BJ (cell line): ENCODE measurements at regions not wholly inside any gene's neighbourhood (a gene's known extent, or its start where the extent isn't known, plus 50 kb on each side); places are given as distances from the start of the nearest gene placed in this dataset.

ENCODE experiments used
- CTCF ChIA-PET: fragments of 350-600 bp; formaldehyde crosslinking; extraction: SDS; loops from one replicate; lab custom pipeline; 2021; ENCODE audit warnings: antibody characterized with exemption, inconsistent platforms; lab: Yijun Ruan, JAX
- POLR2A ChIA-PET: fragments of 300-600 bp; sonication (Branson Sonifier 250); formaldehyde crosslinking; extraction: SDS; loops from one replicate; lab custom pipeline; 2021; ENCODE audit warnings: antibody characterized with exemption; lab: Charles Lee
- DNase-seq: peaks from one replicate; pipeline ENCODE4 v3.0.0-alpha.2; 2011; ENCODE audit warnings: low read depth
- H3K27me3 ChIP-seq: 2 replicates; pipeline ENCODE4 v1.6.0; 2011; ENCODE audit warnings: low read length; ENCODE audit not compliant: control insufficient read depth, insufficient read depth
- H3K36me3 ChIP-seq: 2 replicates; pipeline ENCODE4 v1.5.1; 2011; ENCODE audit warnings: low read length; ENCODE audit not compliant: control insufficient read depth, insufficient read depth
- H3K4me3 ChIP-seq: 2 replicates; pipeline ENCODE4 v1.5.1; 2011; ENCODE audit warnings: low read depth, mild to moderate bottlenecking, control low read depth, low read length
- TF ChIP-seq, protein P1 (sequence below): IDR thresholded peaks from 2 replicates; pipeline ENCODE4 v1.5.1; 2011; ENCODE audit warnings: low read depth, mild to moderate bottlenecking, control low read depth, inconsistent platforms, low read length, moderate library complexity; ENCODE audit not compliant: insufficient read depth

DNA sequence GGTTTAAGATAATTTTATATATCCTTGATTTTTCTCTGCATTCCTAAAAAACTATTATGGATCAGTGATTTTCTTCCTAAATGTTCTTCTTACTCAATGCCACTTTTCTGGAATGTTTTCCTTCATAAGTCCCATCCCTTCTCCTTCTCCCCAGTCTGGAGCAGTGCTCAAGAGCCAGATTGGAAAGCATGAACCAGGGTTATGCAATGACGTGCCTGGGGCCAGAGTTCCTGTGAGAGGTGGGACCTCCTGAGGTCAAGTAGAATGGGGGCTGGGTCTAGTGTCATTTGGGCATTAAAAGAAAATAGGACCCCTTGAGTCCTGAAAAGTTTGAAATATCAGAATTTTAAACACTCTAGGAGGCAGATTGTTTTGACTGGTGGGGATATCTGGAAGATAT, 132.0 kb upstream of the NPY start:
- H3K4me3 ChIP-seq = no peak overlapping the region
- TF ChIP-seq, protein P1, sequence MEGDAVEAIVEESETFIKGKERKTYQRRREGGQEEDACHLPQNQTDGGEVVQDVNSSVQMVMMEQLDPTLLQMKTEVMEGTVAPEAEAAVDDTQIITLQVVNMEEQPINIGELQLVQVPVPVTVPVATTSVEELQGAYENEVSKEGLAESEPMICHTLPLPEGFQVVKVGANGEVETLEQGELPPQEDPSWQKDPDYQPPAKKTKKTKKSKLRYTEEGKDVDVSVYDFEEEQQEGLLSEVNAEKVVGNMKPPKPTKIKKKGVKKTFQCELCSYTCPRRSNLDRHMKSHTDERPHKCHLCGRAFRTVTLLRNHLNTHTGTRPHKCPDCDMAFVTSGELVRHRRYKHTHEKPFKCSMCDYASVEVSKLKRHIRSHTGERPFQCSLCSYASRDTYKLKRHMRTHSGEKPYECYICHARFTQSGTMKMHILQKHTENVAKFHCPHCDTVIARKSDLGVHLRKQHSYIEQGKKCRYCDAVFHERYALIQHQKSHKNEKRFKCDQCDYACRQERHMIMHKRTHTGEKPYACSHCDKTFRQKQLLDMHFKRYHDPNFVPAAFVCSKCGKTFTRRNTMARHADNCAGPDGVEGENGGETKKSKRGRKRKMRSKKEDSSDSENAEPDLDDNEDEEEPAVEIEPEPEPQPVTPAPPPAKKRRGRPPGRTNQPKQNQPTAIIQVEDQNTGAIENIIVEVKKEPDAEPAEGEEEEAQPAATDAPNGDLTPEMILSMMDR = no peak
- POLR2A ChIA-PET = no interaction called here
- CTCF ChIA-PET = no interaction called here
- H3K27me3 ChIP-seq = no peaks in the 10 kb centered on the region
- no peak for DNase-seq
- no peaks in the 10 kb centered on the region for H3K36me3 ChIP-seq

DNA sequence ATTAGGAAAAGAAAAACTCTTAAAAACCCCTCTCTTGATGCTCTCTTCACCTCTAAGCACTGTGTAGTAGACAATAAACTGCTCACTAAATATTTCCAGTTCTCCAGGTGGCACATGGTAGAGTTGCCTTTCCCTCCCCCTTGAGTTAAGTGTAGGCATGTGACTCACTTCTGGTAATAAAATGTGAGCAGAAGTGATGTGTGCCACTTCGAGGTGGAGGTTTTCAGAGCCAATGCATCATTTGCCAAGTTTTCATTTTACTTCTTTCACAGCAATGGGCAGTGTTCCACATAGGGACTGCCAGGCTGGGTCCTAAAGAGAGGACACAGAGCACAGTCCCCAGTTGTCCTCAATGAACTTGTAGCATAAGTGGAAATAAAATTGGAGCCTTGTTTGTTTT, 131.6 kb upstream of the NPY start:
- Histone ChIP-seq H3K27me3 (no peaks in the 10 kb centered on the region), H3K4me3 (no peak overlapping the region), H3K36me3 (no peaks in the 10 kb centered on the region)
- TF ChIP-seq, protein P1 = no peak
- ChIA-PET CTCF (no interaction called here), POLR2A (no interaction called here)
- no peak for DNase-seq

DNA sequence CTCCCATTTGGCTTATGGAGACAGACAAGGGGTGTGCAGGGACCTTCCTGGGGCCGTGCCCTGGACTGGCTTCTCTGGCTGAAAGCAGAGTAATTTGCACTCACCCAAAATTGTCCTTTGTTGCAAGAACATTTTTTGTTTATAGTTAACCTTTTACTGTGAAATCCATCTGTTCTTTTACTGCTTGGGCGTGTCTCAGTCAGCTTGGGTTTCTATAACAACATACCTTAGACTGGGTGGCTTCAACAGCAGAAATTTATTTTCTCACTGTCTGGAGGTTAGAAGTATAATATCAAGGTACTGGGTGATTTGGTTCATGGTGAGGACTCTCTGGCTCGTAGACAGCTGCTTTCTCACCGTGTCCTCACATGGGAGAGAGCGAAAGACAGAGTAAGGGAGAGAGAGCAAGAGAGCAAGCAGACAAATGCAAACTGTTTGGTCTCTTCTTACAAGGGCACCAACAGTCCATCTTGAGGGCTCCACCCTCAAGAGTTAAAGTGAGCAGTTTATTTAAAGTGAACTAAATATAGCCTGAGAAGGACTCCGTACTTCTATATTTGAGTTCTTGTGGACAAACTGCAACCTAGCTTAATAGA, 131.0 kb upstream of the NPY start:
- TF ChIP-seq, protein P1 = no peak
- Histone ChIP-seq H3K4me3 (no peak overlapping the region), H3K27me3 (no peaks in the 10 kb centered on the region), H3K36me3 (no peaks in the 10 kb centered on the region)
- no peak for DNase-seq
- POLR2A ChIA-PET = no interaction called here
- CTCF ChIA-PET = no interaction called here

DNA sequence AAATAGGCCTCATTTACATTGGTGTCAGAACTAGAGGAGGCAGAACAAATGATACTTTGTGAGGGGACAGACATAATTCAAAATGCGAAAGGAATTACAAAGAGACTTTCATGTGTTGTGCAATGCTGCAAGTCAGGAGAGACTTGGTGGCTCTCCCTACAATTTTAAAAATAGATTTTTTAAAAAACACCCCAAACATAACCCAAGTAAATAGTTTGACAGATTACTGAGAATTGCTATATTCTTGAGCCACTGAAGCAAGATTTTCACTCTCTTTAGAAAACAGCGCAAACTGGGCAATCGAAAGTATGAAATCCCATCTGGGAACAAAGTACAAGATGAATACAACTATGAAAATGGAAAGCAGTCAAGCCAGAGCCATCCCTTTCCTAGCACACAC, 126.3 kb upstream of the NPY start:
- POLR2A ChIA-PET = no interaction called here
- CTCF ChIA-PET = no interaction called here
- TF ChIP-seq, protein P1 = no peak

DNA sequence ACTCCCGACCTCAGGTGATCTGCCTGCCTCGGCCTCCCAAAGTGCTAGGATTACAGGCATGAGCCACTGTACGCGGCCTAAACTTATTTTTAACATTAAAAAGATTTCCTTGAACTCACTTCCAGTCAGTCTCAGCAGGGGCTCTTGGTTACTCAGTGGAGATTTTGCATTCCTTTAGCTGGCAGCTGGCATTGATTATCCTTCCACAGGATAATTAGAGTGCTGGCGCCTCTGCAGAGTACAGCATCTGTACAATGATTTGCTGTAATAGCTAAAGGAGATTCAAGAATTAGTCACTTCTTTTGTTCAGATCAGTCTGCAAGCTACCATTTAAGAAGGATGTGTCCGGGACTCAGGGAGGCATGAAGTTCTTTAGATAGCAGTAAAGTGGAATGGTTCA, 125.0 kb upstream of the NPY start:
- Histone ChIP-seq H3K36me3 (no peaks in the 10 kb centered on the region), H3K4me3 (no peak overlapping the region), H3K27me3 (no peaks in the 10 kb centered on the region)
- CTCF ChIA-PET = interaction anchor here (0.9 kb wide), 1 partner anchor 20 kb away, joined by 3 read pairs; no protein-coding TSS in a partner anchor
- DNase-seq = no peak
- TF ChIP-seq, protein P1 = no peak
- POLR2A ChIA-PET = no interaction called here

More for the DNA sequence above, 126.3 kb upstream of the NPY start:
- no peak overlapping the region for H3K4me3 ChIP-seq
- no peak for DNase-seq
- H3K36me3 ChIP-seq = no peaks in the 10 kb centered on the region
- no peaks in the 10 kb centered on the region for H3K27me3 ChIP-seq
